ENCODE measurements at regions not wholly inside any gene's neighbourhood (a gene's known extent, or its start where the extent isn't known, plus 50 kb on each side); places are given as distances from the start of the nearest gene placed in this dataset.
"Not testable (repeated sequence)": the region's sequence is repeated elsewhere in the genome, so short reads cannot be mapped to it uniquely, and the experiment has no call there.

DNA sequence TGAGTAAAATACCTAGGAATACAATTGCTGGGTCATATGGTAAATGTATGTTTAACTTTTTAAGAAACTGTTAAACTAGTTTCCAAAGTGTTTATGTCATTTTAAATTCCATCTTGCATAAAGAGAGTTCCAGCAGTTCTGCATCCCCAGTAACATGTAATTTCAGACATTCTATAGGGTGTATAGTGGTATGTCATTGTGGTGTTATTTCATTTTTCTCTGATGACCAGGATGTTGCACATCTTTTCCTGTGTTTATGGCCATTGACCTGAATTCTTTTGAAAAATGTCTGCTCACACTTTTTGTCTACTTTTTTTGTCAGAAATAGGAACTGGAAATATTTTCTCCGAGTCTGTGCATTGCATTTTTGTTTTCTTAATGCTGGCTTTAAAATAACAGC, 128.9 kb downstream of the TMEM200A start:
- no peak for DNase-seq

DNA sequence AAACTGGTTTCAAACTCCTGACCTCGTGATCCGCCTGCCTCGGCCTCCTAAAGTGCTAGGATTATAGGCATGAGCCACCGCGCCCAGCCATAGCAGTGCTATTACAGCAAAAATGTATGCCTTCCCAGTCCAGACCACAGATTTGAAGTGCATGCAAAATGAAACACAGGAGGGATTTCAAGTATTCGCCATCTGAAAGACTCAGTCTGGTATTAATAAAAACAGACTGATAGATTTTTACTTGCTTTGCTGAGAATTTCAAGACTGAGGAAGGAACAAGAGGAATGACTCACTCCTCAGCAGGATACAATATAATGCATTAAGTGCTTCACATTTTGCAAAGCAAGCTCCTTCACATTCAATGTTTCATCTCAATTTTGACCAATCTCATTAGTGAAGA, 134.9 kb downstream of the TMEM200A start:
- no peak for DNase-seq

DNA sequence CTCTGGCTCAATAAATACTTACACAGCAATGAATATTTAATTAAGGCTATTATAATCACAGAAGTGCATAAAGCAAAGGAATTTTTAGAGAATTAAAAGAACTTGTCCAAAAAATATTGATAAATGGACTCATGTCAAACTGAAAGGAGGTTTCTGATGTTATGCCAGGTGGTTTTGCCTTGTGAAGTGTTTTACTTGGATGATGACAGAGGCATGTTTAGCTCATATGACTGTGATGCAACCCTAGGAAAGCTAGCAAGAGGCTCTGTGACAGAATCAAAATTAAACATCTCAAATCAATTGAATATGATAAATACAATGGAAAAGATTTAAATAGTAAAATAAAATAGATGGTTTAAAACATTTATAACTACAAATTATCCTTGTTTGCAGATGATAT, 137.3 kb downstream of the TMEM200A start:
- DNase-seq: no peak

DNA sequence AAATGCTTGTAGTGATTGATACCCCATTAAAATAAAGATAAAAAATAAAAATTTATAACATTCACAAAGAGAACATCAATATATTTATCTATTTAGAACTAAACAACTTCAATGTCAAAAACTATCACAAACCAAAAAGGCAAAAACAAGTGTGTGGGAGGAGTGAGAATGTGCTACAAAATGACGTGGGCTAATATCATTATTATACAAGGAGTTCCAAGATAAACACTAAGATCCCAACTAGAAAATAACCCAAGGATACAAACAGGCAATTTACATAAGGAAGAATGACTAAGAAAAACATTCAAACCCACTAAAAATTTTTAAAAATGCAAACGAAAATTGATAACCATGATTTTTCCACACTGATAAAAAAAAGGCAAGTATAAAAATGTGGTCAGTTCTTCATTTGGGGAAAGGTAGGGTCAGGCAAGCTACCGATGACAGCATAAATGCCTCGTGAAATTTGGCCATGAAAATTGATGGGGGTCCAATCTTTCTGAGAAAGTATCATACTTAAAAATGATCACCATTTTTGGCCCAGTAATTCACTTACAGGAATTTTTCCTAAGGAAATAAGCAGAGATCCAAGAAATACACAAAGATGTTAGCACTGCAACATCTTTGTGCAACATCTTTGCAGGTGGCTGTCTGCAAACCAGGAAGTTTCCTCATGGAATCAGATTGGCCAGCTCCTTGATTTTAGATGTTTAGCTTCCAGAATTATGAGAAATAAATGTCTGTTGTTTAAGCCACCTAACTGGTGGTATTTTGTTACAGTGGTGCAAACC, 140.2 kb downstream of the TMEM200A start:
- DNase-seq: no peak

DNA sequence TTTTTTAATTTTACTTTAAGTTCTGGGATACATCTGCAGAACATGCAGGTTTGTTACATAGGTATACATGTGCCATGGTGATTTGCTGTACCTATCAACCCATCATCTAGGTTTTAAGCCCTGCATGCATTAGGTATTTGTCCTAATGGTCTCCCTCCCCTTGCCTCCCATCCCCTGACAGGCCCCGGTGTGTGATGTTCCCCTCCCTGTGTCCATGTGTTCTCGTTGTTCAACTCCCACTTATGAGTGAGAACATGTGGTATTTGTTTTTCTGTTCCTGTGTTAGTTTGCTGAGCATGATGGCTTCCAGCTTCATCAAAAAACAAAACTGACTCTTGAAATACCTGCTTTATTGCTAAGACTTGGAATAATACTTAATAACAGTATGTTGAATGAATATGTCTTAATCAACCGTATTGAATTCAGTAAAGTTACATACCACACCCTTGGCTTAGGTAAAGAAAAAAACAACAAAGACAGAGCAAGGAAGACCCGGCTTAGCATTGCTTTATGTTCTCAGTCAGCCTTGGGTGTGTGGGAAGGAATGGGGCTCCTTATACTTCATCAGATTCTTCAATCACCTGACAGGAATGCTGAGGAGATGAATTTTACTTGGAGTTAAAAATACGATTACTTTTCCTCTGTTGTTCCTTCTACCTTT, 141.3 kb downstream of the TMEM200A start:
- DNase-seq: not testable (repeated sequence)

DNA sequence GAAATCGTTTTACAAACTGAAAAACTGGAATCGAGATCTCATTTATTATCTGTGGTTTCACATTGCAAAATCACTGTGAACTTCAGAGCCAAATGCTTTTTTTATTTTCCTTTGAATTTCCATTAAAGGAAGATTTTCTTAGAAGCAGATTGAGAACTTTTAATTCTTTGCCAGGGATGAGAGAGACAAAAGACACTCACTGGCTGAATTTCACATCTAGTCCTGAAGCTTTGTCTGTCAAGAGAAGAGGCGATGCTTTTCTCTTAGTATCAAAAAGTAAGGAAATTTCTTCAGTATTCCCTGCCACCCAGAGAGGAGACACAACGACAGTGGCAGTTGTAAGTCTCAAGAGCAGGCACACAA, 141.8 kb downstream of the TMEM200A start:
- DNase-seq: no peak

DNA sequence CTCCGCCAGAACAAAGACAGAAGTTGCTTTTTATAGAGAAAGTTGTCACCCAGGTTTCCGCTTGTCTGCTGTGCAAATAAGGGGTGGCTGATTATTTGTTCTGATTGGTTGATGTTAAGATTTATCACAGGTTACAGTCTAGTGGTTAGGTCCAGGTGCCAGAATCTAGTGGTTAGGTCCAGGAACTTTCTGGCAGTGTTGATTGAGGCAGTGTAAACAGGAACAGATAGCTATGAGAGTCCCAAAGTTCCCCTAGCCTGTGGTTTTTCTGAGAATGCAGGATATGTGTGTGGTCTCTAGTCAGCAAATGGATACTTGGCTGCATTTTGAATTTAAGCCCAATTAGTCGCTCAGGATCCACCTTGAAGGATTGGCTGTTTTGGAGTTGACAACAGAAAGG, 148.0 kb downstream of the TMEM200A start:
- no peak for DNase-seq

DNA sequence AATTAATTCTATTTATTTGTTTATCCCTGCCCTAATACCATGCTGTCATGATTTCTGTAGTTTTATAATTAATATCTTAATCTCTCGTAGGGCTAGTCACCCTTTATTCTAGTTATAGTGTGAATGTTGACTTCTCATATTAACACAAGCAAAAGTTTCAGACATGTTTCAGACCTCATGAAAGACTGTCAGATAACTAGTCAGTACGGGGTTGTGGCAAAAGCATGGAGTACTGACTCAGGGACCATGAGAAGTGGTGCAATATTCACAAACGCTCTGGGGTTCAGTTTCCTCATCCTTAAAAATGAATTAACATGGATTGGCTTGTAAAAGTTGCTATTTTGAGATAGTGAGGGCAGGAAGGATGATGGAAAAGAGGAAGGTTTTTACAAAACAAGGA, 148.9 kb downstream of the TMEM200A start:
- no peak for DNase-seq

DNA sequence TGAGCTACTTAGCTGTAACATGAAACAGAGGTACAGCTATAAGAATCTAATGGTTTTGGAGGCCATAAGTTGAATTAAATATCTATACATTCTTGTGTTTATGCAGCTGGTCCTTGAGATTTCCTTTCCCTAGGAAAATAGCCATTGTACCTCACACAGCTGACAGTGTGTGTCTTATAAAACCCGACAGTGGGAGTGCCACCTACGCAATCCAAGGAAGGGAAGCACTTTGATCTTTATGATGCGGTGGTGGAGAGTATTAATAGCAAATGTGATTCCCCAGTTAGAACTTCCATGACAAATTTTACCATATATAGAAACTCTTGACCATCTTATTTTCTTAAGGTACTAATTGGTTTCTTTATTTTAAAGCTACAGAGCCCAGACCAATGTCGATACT, 149.5 kb downstream of the TMEM200A start:
- no peak for DNase-seq

DNA sequence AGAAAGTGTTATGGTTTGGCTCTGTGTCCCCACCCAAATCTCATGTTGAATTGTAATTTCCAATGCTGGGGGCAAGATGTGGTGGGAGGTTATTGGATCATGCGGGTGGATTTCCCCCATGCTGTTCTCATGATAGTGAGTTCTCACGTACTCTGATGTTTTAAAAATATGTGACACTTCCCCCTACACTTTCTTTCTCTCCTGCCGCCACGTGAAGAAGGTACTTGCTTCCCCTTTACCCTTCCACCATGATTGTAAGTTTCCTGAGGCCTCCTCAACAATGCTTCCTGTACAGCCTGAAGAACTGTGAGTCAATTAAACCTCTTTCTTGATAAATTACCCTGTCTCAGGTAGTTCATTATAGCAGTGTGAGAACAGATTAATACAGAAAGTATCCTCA, 150.8 kb downstream of the TMEM200A start:
- no peak for DNase-seq

DNA sequence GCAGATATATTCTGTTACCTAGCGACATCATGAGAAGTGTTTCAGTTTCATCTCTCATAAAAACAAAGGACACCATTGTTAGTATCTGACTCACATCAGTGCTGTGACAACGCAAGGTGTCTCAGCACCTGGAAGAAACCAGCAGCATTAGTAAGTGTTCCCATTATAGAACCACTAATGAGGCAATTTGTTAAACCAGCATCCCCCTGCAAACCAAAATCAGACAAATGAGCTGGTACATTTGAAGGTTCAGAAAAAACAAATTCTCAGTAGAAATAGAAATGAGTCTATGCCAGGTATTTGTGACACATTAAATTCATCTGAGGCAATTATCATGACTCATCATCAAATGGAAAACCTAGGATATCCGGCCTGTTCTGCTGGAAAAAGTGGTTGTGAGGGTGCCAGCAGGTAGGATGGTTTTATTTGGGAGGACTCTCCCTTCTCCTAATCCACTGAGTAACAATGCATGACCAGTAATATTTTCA, 151.7 kb downstream of the TMEM200A start:
- no peak for DNase-seq

DNA sequence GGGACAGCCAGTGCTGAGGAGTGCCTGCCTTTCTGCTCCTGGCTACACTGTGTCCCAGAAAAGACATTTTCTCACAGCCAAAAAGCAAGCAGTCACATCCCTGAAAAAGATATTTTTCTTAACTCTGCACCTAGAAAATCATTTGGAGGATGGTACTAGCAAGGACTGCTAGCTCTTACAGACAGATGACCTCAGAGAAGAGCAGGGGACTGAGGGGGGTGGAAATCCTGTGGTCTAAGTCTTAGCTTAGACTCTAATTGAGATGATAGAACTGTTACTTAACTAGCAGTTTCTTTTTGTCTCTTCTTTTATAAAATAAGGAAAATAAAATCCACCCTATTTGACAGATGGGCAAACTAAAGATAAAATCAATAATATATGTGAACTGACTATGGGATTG, 152.8 kb downstream of the TMEM200A start:
- no peak for DNase-seq

DNA sequence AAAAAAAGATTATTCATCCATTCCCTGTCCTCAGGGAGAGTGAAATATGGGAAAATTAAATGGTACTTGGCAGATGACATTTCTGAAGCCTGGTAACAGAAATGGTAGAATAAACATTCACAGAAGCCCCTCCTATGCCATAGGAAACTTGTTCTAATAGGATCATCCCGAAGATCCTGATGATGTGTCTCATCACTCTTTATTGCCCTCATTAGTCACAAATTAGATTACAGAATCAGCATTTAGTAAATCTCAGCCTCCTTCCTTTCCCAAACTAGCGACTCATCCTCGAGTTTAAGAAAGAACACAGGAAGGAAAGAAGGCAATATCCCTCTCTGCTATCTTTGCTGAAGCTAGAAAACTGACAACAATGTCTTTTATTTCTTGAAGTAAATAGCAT, 154.4 kb downstream of the TMEM200A start:
- no peak for DNase-seq

DNA sequence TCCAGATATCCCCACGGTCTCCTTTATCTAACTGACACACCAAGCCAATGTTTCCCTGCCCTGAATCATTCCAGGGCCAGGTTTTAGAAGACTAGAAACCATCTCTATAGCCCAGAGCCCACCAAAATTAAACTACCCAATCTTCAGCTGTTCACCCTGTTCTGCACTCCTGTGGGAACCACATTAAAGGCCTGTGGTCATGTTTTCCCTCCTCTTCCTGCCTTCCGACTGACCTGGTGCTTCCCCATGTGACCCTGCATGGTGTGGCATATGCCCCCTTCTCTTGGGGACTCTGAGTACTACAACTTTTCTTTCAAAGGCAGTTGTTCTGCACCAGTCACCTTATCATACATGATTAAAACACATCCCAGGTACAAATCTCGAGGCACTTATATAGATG, 155.0 kb downstream of the TMEM200A start:
- no peak for DNase-seq

DNA sequence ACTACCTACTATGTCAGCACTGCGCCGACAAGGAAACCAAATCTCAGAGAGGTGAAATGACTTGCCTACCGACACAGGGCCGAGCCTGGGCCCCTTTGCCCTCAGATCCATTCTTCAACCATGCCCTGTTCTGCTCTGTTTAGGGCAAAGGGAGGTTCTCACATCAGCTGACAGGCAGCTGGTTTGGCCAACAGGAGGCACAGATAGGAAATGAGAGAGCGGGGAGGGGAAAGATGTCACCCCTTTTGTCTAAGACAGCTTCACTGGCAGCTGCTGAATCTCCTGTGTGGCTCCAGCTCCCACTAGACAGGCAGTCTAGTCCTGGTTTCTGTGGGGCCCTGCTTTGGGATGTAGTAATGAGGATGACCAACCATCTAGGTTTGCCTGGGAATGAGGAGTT, 158.7 kb downstream of the TMEM200A start:
- DNase-seq: no peak

DNA sequence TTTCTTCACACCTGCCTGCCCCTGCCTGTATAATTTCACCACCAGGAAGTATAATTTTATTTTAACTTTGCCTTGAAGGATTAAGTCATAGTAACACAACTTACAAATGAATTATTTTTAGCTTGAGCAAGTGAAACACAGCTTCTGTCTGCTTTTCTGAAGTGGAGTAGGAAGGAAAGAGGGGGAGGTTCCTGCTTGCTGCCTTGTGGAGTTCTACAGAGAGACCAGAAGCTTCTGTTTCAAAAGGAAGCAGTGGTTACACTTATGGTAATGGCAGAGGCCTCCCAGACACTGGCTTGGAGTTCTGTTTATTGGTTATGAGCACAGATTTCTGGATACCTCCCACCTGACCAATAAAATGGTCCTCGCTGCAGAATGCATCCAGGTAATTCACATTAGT, 159.6 kb downstream of the TMEM200A start:
- no peak for DNase-seq

DNA sequence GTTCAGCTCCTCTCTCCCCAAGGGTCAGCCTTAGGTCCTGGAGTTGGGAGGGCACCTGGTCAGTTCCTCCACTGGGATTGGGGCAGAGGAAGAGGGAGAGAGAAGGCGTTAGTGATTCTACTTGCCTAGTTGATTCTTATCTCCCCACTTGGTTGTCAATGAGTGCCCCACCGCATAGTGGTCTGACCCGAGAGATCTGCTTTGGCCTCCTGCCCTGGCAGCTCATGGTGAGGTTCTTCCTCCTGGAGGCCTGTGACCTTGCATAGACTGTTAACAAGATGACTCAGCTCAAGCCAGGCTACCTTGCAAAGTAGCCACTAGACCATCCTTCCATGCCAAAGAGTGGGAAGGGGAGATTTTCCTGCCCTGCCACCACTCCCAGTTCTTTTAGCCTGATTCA, 160.6 kb downstream of the TMEM200A start:
- no peak for DNase-seq

DNA sequence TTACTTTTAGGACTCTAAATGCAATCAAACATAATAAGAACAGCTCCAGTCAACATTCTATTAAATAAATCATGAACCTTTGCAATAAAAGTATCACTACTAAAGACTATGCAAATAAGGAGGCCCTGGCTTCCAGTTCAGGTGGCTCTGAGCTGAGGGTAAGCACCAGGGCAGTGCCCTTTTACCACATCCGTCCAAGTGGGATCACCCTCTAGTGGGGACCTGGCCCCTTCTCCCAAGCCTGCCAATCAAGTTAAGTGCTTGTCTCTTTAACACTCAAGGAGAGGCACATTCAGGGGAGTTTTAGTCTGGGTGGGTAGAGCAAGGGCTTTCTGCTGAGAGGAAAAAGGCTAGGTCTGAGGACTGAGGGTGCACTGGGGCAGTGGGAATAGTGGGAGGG, 161.4 kb downstream of the TMEM200A start:
- DNase-seq: no peak

DNA sequence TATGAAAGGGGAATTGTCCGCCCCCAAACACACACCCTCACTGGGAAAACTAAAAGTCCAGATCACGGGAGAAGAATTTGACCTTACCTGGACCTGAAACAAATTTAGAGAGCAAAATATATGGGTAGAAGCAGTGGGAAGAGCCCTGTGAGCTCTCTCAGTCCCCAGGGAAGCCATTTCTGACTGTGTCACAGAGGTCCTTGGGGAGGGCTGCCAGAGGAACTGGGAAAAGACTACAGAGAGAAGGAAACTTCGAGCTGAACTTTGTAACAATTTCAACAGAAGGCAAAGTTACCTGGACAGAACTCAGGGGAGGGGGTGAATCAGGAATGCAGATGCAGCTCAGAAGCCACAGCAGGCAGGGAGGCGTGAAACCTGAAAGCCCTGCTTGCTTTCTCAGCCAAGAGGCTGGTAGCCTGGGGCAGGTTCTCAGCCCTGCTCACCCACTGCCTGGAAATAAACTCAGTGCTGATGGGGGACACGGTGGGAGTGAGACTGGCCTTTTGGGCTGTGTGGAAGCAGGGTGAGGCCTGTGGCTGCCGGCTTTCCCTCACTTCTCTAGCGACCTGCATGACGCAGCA, 163.8 kb downstream of the TMEM200A start:
- no peak for DNase-seq

DNA sequence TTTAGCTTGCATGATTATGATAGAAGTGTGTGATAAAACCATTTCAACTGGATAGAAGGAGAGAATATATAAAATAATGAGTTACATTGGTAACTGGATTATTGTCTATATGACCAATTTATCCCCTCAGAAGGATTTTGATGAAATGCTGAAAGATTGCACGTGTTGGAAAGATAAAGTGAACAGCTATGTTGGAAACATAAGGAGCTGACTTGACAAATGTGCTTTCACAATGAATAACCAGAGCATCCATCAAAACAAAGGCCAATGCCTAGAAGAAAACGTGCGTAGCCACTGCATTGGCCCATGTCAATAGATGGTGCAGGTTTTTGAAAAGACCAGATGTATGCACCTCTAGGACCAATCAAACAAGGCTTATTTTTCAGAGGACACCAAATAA, 168.8 kb downstream of the TMEM200A start:
- no peak for DNase-seq

DNA sequence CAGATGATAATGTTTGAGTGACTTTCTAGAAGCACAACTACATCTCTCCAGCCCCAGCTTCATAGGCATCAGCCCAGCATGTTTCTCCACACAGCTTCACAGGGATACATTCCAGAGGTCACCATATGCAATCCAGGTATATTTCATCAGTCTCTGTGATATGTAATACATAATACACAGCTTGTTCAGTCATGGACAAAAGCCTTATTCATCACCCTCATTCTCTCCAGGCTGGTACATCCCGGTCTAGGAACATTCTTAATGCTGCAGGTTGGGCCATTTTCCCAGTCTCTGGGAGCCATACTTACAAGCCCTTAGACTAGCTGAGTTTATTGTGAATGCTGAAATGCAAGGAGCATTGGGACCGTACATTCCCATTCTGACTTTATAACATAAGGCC, 169.4 kb downstream of the TMEM200A start:
- no peak for DNase-seq

DNA sequence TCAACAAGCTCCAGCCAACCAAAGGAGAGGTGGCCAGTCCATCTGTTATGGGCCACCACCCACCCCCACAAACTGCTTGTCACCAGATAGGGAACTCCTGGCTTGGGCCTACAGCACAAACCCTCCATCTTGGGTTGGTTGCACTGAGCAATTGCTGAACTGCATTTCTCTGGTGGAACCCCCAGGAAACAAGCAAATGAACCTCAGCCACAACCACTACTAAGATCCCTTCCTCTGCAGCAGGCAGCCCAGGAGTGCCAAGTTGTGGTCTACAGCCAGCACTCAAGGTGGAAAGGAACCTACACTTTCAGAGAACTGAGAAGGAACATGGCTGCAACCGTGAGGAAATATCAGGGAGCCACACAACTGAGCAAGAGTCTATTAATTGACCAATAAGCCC, 171.6 kb downstream of the TMEM200A start:
- DNase-seq: no peak

DNA sequence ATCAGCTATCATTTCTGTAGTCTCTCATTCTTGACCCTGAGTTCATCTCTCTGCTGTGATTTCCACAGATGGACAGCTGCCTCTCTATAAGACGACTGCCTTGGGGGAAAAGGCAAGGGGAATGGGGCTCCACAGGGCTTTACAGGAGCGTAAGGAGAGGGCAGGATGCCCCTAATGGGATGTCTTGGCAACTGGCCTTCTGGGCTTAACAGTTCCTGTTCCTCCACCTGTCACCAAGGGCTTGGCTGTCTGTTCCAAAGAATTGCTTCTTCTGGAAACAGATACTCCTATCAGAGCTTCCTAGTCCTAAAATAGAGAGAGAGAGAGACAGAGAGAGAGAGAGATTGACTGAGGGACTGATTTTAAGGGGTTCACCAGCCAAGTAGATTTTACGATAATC, 181.9 kb downstream of the TMEM200A start:
- DNase-seq: no peak

DNA sequence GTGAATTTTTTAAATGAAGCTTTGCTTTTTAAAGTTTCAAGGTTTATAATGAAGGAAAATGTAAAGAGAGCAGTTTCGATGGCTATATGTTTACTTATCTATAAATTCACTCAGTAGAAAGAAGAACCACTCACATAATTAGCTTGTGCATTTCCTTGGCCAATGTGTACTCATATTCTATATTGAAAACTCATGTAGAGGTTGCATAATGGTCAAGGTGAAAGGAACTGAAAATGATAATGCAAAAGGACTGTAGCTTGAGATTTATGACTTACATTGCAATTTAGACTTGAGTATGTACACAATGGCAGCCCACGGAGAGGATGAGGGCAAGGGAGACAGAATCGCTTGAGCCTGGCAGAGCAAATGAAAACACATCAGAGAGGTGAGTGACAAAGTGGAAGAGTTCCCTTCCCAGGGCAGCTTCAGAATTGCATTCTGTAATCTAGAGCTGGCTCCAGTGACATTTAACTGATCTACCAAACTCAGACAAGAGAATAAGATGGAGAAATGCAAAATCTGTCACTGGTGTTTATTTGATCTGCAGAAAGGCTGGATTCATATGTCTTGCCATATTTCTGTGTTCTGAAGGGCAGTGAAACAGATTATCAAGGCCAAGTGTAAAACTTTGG, 191.8 kb downstream of the TMEM200A start:
- peak; percentile 43 for DNase-seq
